ENCODE measurements at regions not wholly inside any gene's neighbourhood (a gene's known extent, or its start where the extent isn't known, plus 50 kb on each side); places are given as distances from the start of the nearest gene placed in this dataset.
"Not testable (repeated sequence)": the region's sequence is repeated elsewhere in the genome, so short reads cannot be mapped to it uniquely, and the experiment has no call there.

- no peak for DNase-seq
These were observed 151.2 kb upstream of the AMOT start for GRCh38 chrX:112991801-112992200.

- DNase-seq: no peak
These were observed 139.2 kb upstream of the AMOT start for GRCh38 chrX:112979879-112980278.

DNA sequence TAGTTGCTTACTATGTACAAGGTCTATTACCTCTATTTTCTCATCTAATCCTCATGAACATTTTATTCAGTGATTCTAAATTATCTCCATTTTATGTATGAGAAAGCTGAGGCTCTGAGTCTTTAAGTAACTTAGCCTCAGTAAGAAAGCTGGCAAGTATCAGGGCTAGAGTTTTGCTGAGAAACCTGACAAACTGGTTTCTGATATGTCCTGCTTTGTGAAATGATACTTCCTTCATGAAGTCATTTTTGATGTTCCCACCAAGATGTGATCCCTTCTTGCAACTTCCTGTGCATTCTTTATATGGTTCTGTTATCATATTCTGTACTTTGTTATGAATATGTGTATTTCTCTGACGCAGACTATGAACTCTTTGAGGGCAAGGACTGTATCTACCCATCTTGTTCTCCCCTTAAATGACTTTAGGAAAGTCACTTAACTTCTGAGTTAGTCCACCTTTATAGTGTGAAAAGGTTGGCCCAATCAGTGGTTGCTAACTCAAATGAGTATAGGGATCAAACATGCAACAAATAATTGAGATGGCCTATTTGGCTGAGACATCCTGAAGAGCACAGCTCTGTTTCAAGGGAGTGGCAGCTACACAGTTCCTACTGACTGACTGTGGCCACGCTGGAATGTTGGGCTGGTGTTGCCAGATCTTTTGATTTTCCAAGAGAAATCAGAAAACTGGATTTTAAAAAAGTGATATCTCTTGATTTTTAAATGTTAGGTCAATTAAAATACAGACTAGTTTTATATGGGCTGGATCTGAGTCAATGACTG is 127.9 kb upstream of the AMOT start:
- no peak for DNase-seq

DNA sequence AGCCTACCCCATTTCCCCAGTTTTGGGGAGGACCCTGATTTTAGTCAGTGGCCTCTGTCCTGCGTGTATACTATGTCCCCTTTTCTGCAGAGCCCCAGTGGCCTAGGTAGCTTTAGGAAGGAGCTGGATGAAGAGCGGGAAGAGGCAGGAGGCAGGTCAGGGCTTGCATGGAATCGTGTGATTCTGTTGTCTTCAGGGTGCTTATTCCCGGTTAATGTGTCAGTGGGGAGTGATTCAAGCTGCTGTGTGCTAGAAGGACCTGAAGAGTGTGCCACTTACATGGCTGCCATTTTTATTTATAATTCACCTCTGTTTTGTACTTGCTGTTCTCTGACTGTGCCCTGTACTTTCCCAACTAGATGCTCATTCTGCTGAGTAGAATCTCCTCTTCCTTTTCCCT is 127.3 kb upstream of the AMOT start:
- no peak for DNase-seq

- no peak for DNase-seq
These were observed 126.7 kb upstream of the AMOT start for GRCh38 chrX:112967341-112967740.

- DNase-seq: no peak
These were observed 121.3 kb upstream of the AMOT start for GRCh38 chrX:112961981-112962380.

DNA sequence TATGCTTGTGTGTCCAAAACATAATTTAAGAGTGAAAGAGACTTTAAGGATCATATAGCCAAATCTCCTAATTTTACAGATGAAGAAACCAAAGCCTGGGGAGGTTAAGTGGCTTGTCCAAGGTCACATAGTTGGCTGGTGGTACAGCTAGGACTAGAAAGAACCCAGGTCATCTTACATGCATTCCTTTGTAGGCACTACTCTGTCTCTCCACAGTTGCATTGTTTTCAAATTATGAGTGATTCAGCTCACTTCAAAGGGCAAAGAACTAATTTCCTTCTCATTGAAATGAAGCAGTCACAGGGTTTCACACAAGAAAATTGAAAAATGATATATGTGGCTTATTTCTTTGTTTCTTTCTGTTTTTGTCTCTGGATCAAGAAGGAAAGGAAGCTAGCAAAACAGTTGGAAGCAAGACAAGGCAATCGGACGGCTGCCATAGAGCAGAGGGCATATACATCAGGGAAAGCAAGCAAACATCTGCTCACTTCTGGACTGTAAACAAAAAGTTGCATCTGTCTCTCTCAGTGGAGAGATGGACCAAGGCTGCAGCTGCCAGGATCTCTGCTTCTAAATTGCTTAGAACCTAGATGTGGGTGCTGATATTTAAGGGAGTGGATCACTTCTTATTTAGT is 107.5 kb upstream of the AMOT start:
- no peak for DNase-seq

DNA sequence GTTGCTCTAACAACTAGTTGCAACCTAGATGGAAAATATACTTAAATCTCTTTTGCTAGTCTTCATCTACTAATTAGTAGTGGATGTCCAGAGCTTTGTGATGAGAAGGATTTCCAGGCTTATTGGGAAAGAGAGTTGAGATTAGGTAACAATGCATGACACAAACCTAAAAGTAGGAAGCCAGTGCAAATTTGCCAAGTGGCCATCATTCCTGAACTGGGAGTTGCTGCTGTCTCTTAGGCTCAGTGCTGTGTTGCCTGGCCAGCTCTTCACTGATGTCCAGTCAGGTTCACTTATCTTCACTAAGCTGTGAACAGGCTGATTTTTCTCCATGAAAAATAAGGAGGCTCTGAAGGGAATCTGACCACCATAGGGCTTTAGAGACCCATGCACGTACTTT is 105.6 kb upstream of the AMOT start:
- DNase-seq: no peak

DNA sequence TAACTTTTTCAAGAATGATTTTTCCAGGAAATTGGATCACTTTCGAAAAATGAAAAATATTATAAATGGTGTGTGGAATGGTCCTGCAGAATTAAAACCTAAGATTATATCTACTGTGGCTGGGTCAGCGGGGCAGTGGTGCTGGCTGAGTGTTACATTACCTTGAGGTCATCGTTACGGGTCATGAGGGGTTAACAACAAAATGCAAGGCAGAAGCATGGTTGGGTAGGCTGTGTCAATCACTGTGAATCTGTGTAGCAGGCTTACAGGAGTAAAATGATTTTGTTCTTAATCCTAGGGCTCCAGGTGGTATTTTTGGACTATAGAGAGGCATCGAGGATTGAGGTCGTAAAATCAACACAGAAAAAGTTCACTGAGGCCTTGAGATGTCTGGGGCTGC is 105.2 kb upstream of the AMOT start:
- DNase-seq: no peak

GRCh38 chrX:112941209-112941837 is 100.7 kb upstream of the AMOT start:
- no peak for DNase-seq

DNA sequence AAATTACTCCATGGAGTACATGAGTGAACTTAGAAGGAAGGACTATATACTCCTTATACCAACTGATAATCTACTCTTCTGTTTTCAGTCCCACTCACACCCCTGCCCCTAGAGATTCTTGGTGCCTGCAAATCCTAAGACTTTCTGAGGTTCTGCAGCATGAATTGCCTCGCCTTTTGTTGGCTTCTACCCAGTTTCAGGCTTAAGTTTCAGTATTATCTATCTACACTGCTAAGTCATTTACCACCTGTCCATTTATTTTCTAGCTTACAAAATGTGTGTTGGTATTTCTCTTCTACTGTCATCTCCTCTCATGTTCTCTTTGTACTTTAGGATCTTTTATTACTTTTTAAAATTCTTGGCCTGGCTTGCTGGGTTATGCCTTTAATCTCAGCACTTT is 94.4 kb upstream of the AMOT start:
- DNase-seq: no peak

DNA sequence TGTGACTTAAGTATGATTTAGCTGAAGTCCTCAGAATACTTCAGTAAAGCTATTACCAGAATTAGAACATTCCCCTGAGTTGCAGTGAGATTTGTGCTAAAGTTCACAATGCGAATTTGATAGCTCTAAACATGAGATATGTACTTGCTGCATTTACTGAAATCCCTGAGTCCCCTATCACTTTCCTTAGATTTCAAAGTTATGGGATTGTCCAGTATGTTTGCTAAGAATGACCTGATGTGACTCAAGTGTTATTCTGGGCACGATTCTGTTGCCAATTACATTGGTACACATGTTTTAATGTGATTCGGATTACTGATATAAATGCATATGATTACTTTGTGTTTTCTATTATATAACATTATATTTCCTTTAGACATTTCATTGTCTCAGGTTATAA is 91.3 kb upstream of the AMOT start:
- DNase-seq: no peak

GRCh38 chrX:112931478-112931877 is 90.8 kb upstream of the AMOT start:
- DNase-seq: no peak

DNA sequence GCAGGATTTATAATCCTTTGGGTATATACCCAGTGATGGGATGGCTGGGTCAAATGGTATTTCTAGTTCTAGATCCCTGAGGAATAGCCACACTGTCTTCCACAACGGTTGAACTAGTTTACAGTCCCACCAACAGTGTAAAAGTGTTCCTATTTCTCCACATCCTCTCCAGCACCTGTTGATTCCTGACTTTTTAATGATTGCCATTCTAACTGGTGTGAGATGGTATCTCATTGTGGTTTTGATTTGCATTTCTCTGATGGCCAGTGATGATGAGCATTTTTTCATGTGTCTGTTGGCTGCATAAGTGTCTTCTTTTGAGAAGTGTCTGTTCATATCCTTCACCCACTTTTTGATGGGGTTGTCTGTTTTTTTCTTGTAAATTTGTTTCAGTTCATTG is 82.8 kb upstream of the AMOT start:
- not testable (repeated sequence) for DNase-seq

GRCh38 chrX:112913807-112914206 is 73.2 kb upstream of the AMOT start:
- no peak for DNase-seq

GRCh38 chrX:112910418-112910817 is 69.8 kb upstream of the AMOT start:
- no peak for DNase-seq

DNA sequence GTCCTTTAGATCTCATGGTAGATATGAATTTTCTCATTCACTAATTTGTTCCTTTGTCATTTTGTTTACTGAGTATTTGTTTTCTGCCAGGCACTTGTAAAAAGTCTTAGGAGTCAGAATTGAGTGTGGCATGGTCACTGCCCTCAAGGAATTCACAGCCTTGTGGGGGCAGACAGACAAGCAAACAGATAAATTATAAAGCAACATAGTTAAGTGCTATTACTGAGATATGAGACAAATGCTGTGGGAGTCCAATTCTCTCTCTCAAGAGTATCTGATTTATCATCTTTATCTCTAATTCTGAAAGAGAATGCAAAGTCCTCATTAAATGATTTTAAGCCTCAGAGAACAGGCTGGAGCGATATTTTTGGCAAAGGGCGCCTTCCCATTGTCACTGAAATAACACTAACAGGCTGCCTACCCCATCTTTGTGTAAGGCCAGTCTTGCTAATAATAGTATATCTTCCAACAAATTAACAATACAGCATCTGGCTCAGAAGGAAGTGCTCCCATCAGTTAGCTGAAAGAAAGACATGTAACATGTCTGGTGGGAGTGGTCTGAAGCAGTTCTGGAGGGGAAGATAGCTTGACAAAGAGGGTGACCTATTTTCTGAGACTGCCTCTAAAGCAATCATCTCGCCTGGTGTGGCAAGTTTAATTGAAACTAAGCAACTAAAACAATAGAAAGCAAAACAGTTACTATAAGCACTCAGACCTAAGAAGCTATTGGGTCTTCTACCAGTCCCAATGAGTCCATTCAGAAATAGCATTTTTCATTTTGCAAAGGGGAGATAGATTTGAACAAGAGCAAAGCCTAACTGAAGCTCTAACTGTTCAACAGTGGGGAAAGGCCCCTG is 61.5 kb upstream of the AMOT start:
- no peak for DNase-seq

DNA sequence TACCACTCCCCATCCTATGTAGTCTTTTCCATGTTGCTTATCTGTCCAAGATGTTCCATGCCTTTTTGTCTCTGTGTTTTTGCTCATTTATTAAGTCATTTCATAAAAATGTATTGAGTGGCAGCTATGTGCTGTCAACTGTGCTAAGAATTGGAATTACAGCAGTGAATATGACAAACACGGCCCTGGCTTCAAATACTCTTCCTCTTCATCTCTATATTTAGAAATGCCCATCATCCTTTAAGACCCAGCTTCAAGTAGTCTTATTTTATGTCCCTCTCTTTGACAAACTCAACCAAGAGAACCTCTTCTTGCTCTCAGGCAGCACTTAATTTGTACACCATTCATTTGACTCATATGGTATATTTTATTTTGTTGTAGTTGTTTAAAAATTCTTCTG is 55.4 kb upstream of the AMOT start:
- DNase-seq: no peak
